Thoracic aorta (tissue), 2 donors: ENCODE measurements at regions not wholly inside any gene's neighbourhood (a gene's known extent, or its start where the extent isn't known, plus 50 kb on each side); places are given as distances from the start of the nearest gene placed in this dataset.

Source experiments
- ATAC-seq: fragments of 150-250 bp; one replicate; pipeline ENCODE4 v1.8.0; 2017; ENCODE audit warnings: low read depth; ENCODE audit not compliant: insufficient number of reproducible peaks, low FRiP score
- DNase-seq: peaks from one replicate; pipeline ENCODE4 v3.0.0-alpha.2; 2020; ENCODE audit warnings: low spot score
- H3K27ac ChIP-seq, 2 donors: fragments of 200-600 bp; sonication (generic); 1 replicate in 1 of 2; 2 replicates in 1 of 2; pipeline ENCODE4 v1.5.1; 2016; ENCODE audit warnings: mild to moderate bottlenecking in 2 of 2, moderate library complexity in 2 of 2
- H3K27me3 ChIP-seq: fragments of 200-600 bp; sonication (generic); replicated peaks from 2 replicates; pipeline ENCODE4 v1.6.0; 2016; ENCODE audit warnings: mild to moderate bottlenecking; ENCODE audit not compliant: insufficient read depth
- H3K36me3 ChIP-seq: fragments of 200-600 bp; sonication (generic); one replicate; pipeline ENCODE4 v1.5.1; 2016
- H3K4me1 ChIP-seq, 2 donors: fragments of 200-600 bp; sonication (generic); 1 replicate in 1 of 2; 2 replicates in 1 of 2; pipeline versions ENCODE4 v1.5.1 to v1.6.0; 2016; ENCODE audit warnings: low read depth in 2 of 2, mild to moderate bottlenecking in 1 of 2; ENCODE audit not compliant: control insufficient read depth in 1 of 2
- H3K4me3 ChIP-seq: fragments of 200-600 bp; sonication (generic); 2 replicates; pipeline ENCODE4 v1.5.1; 2016; ENCODE audit warnings: mild to moderate bottlenecking
- H3K9me3 ChIP-seq: fragments of 200-600 bp; sonication (generic); 2 replicates; pipeline ENCODE4 v1.5.1; 2016
- CTCF ChIP-seq: fragments of 200-600 bp; sonication (generic); IDR thresholded peaks from one replicate; pipeline ENCODE4 v1.5.1; 2019; ENCODE audit warnings: antibody characterized with exemption

DNA sequence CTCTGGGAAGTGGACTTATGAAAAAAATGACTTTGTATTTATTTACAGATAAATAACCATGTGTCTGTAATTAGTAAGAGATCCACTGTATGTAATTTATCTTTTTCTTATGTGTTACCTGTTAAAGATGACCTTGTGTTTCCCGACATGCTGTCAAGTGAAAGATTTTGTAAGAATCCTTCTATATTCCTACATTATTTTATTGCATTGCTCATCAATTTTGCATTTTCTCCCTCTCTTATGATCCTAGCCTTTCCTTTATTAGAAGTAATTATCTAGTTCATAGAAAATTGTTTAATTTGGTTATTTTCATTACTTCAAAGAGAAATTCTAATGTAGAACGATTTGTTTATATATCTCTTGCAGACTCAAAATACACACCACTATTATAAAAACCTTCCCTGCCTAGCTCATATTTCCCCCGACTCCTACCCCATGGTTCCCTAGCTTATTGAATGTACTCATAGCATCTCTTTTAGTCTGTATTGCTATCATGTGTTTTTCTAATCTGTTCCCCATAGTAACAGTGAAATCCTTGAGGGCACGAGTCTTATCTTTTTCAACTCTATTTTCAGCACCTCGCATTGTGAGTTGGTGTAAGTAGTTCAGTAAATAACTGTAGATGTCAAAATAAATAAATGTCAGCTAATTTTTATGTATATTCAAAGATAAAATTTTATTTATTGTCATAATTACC lies 774.4 kb downstream of the HDGFL1 start:
- Histone ChIP-seq H3K4me1 (no peaks in the 10 kb centered on the region), H3K4me3 (no peak overlapping the region), H3K27me3 (no peaks in the 10 kb centered on the region), H3K36me3 (no peaks in the 10 kb centered on the region), H3K9me3 (no peaks in the 10 kb centered on the region), H3K27ac (no peak overlapping the region)
- DNase-seq, result no peak
- no peak for TF ChIP-seq CTCF
- no peak for ATAC-seq

GRCh38 chr6:23348185-23348584 lies 777.8 kb upstream of the NRSN1 start:
- no peak for DNase-seq
- ATAC-seq, result no peak
- no peak for TF ChIP-seq CTCF

GRCh38 chr6:23349521-23350147 lies 776.4 kb upstream of the NRSN1 start:
- Histone ChIP-seq H3K27ac (no peak overlapping the region), H3K4me3 (no peak overlapping the region), H3K9me3 (no peaks in the 10 kb centered on the region), H3K4me1 (no peaks in the 10 kb centered on the region), H3K36me3 (no peaks in the 10 kb centered on the region), H3K27me3 (no peaks in the 10 kb centered on the region)
- ATAC-seq (no peak), DNase-seq (no peak)
- TF ChIP-seq CTCF, result no peak

More at GRCh38 chr6:23348185-23348584, 777.8 kb upstream of the NRSN1 start:
- Histone ChIP-seq H3K27me3 (no peaks in the 10 kb centered on the region), H3K27ac (no peak overlapping the region), H3K9me3 (no peaks in the 10 kb centered on the region), H3K4me3 (no peak overlapping the region), H3K36me3 (no peaks in the 10 kb centered on the region), H3K4me1 (no peaks in the 10 kb centered on the region)

DNA sequence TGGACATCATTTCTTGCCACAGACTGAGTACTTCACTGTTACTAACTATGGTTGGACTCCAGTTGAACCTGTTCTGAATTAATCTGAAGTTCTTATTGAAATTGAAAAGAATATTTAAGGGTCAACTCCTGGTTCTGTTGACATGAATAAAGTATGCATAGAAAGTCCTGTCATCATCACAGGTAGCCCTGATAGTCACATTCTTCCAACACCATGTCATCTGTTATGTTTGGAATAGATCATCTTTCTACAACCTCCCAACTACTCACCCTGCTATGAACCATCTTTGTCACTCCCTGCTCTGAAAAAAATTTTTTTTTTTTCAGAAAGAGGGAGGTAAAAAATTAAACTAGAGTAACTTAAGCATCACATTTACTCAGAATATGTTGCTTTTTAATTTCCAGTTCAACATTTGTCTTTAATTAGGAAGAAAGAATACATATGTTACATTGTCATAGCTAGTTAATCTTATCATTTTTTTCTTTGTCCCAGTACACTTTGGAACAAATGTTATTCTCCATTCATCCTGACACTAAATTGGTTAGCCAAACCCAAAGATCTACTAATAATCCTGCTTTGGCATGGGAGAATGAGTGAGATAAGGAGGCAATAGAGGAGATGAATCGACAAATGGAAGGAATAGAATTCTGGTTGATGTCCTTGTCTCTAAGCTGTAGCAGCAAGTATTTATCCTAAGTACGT lies 775.1 kb upstream of the NRSN1 start:
- Histone ChIP-seq H3K9me3 (no peaks in the 10 kb centered on the region), H3K27ac (no peak overlapping the region), H3K4me1 (no peaks in the 10 kb centered on the region), H3K36me3 (no peaks in the 10 kb centered on the region), H3K4me3 (no peak overlapping the region), H3K27me3 (no peaks in the 10 kb centered on the region)
- TF ChIP-seq CTCF, result no peak
- DNase-seq (no peak), ATAC-seq (no peak)

DNA sequence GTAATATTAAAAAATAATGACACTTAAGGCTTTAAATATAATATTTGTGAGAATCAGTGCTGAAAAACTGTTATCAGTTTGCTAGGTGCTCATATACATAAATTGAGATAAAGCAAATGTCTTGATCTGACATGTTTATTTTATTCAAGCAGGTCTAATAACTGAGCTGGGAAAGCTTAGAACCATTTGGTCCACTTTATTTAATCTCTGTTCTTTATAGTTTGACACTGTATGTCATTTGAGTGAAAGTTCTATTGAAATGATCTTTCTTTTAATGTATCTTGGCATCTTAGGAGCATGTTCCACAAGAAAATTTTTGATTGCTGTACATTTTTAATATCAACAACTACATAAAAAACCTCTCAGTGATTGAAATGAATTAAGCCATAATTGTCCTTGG lies 772.0 kb upstream of the NRSN1 start:
- Histone ChIP-seq H3K36me3 (no peaks in the 10 kb centered on the region), H3K9me3 (no peaks in the 10 kb centered on the region), H3K4me1 (no peaks in the 10 kb centered on the region), H3K27me3 (no peaks in the 10 kb centered on the region), H3K4me3 (no peak overlapping the region), H3K27ac (no peak overlapping the region)
- ATAC-seq (no peak), DNase-seq (no peak)
- no peak for TF ChIP-seq CTCF
